MM.1S (cell line): ENCODE measurements at regions not wholly inside any gene's neighbourhood (a gene's known extent, or its start where the extent isn't known, plus 50 kb on each side); places are given as distances from the start of the nearest gene placed in this dataset.

Source experiments
- DNase-seq: peaks from one replicate; pipeline ENCODE4 v3.0.0-alpha.2; 2015
- H2AFZ ChIP-seq: fragments of 300-600 bp; sonication (generic); 2 replicates; pipeline ENCODE4 v1.6.0; 2016; ENCODE audit warnings: antibody characterized with exemption, low read length
- H3F3A ChIP-seq: fragments of 300-600 bp; sonication (generic); 2 replicates; pipeline ENCODE4 v1.6.1; 2016; ENCODE audit warnings: mild to moderate bottlenecking, antibody characterized with exemption, low read length, moderate library complexity, mixed read lengths; ENCODE audit not compliant: insufficient read depth
- H3K27ac ChIP-seq: fragments of 300-600 bp; sonication (generic); 2 replicates; pipeline ENCODE4 v1.5.1; 2016; ENCODE audit warnings: mild to moderate bottlenecking, low read length
- H3K27me3 ChIP-seq: fragments of 300-600 bp; sonication (generic); replicated peaks from 2 replicates; pipeline ENCODE4 v1.6.0; 2016; ENCODE audit warnings: low read length; ENCODE audit not compliant: insufficient read depth
- H3K36me3 ChIP-seq: fragments of 300-600 bp; sonication (generic); replicated peaks from 2 replicates; pipeline ENCODE4 v1.6.1; 2016; ENCODE audit warnings: mild to moderate bottlenecking, low read length, mixed read lengths; ENCODE audit not compliant: insufficient read depth
- H3K4me1 ChIP-seq: fragments of 300-600 bp; sonication (generic); 2 replicates; pipeline ENCODE4 v1.6.1; 2016; ENCODE audit warnings: low read length, mixed read lengths
- H3K4me2 ChIP-seq: fragments of 300-600 bp; sonication (generic); 2 replicates; pipeline ENCODE4 v1.6.0; 2016; ENCODE audit warnings: low read depth, low read length
- H3K4me3 ChIP-seq: fragments of 300-600 bp; sonication (generic); 2 replicates; pipeline ENCODE4 v1.5.1; 2016; ENCODE audit warnings: low read length, mixed read lengths
- H3K79me2 ChIP-seq: fragments of 300-600 bp; sonication (generic); 2 replicates; pipeline ENCODE4 v1.6.1; 2016; ENCODE audit warnings: mixed run types, low read length, mixed read lengths
- H3K9ac ChIP-seq: fragments of 300-600 bp; sonication (generic); 2 replicates; pipeline ENCODE4 v1.6.1; 2016; ENCODE audit warnings: low read length, mixed read lengths
- H3K9me2 ChIP-seq: fragments of 300-600 bp; sonication (generic); replicated peaks from 2 replicates; pipeline ENCODE4 v1.6.1; 2016; ENCODE audit warnings: mild to moderate bottlenecking, low read length, mixed read lengths; ENCODE audit not compliant: insufficient read depth
- H3K9me3 ChIP-seq: fragments of 300-600 bp; sonication (generic); replicated peaks from 2 replicates; pipeline ENCODE4 v1.6.1; 2016; ENCODE audit warnings: mild to moderate bottlenecking, low read length, mixed read lengths; ENCODE audit not compliant: insufficient read depth
- H4K20me1 ChIP-seq: fragments of 300-600 bp; sonication (generic); 2 replicates; pipeline ENCODE4 v1.6.1; 2016; ENCODE audit warnings: mild to moderate bottlenecking, low read length, moderate library complexity, mixed read lengths; ENCODE audit not compliant: insufficient read depth
- EZH2 ChIP-seq: fragments of 300-600 bp; sonication (generic); optimal IDR thresholded peaks from 2 replicates; pipeline ENCODE3; 2017; ENCODE audit warnings: low read depth, mild to moderate bottlenecking, antibody characterized with exemption, low read length, mixed read lengths
- EZH2phosphoT487 ChIP-seq: fragments of 300-600 bp; sonication (generic); IDR thresholded peaks from 2 replicates; pipeline ENCODE4 v1.6.1; 2018; ENCODE audit warnings: antibody characterized with exemption, low read length
- TF ChIP-seq, protein P1 (sequence below): fragments of 300-600 bp; sonication (generic); IDR thresholded peaks from 2 replicates; pipeline ENCODE4 v1.5.1; 2016; ENCODE audit warnings: antibody characterized with exemption, low read length, mixed read lengths

DNA sequence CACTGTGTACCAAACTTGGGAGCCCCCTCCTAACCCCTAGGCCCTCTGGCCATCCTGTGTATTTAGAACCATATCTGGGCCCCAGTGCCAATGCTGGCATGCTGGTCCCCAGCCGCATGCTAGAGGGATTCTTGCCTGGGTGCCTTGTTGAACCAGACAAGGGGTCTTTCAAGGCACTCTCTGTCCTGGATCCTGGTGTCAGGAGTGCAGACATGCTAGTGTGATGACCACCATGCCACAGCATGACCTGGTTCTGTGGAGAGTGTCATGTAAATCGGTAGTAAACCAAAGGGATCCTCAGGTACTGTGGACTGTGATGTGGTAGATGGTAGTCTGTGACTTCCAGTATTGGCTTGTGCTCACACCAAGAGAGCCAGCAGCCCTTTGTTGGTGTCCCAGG lies 222.2 kb upstream of the PODXL start:
- TF ChIP-seq, protein P1, sequence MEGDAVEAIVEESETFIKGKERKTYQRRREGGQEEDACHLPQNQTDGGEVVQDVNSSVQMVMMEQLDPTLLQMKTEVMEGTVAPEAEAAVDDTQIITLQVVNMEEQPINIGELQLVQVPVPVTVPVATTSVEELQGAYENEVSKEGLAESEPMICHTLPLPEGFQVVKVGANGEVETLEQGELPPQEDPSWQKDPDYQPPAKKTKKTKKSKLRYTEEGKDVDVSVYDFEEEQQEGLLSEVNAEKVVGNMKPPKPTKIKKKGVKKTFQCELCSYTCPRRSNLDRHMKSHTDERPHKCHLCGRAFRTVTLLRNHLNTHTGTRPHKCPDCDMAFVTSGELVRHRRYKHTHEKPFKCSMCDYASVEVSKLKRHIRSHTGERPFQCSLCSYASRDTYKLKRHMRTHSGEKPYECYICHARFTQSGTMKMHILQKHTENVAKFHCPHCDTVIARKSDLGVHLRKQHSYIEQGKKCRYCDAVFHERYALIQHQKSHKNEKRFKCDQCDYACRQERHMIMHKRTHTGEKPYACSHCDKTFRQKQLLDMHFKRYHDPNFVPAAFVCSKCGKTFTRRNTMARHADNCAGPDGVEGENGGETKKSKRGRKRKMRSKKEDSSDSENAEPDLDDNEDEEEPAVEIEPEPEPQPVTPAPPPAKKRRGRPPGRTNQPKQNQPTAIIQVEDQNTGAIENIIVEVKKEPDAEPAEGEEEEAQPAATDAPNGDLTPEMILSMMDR, result no peak
- TF ChIP-seq EZH2 (no peak), EZH2phosphoT487 (no peak)
- DNase-seq, result no peak
- no peaks in the 10 kb centered on the region for H3K4me1 ChIP-seq
- no peaks in the 10 kb centered on the region for H3F3A ChIP-seq
- no peaks in the 10 kb centered on the region for H3K9me2 ChIP-seq
- H3K79me2 ChIP-seq, result no peaks in the 10 kb centered on the region
- no peaks in the 10 kb centered on the region for H3K9me3 ChIP-seq
- H3K27ac ChIP-seq, result no peak overlapping the region
- no peak overlapping the region for H3K4me3 ChIP-seq
- H3K4me2 ChIP-seq, result no peak overlapping the region
- H4K20me1 ChIP-seq, result no peaks in the 10 kb centered on the region
- H2AFZ ChIP-seq, result no peak overlapping the region
- H3K27me3 ChIP-seq, result no peaks in the 10 kb centered on the region
- no peaks in the 10 kb centered on the region for H3K36me3 ChIP-seq
- no peak overlapping the region for H3K9ac ChIP-seq

DNA sequence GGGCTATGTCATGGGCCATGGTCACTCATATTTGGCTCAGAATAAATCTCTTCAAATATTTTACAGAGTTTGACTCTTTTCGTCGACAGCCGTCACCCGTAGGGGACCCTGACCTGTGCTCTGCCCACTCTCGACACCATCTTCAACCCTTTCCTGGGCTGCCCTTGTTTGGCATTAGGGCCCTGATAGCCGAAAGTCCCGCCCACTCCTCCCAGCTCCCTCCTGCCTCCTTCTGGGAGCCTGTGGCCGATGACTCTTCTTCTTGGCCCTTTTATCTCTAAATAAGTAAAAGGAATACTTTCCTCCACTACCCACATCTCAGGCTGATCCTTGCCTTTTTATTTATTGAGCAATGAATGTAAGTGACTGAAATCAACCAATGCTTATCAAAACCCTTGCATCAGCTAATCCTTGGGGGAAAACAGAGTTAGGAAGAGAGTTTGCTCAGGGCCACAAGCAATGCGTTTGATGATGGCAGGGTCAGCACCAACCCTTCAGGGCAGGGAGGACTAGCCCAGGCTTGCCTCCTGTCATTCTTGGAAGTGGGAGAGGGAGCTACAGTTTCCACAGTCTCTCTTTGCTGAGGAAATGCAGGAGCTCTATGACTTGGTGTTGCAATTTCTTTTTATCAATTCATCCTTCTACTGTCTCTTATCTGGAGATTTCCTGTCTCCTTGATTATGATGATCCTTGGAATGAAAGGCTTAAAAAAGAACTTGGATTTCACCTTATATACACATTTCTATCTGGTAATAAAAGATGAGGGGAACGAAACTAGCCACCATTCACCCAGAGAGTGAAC lies 218.2 kb upstream of the PODXL start:
- Histone ChIP-seq H3K36me3 (no peaks in the 10 kb centered on the region), H3K4me3 (no peak overlapping the region), H3K9me3 (no peaks in the 10 kb centered on the region), H3K9me2 (no peaks in the 10 kb centered on the region), H4K20me1 (no peaks in the 10 kb centered on the region), H3K27ac (no peak overlapping the region), H3K79me2 (no peaks in the 10 kb centered on the region), H3K4me2 (no peak overlapping the region), H3K9ac (no peak overlapping the region), H3K27me3 (no peaks in the 10 kb centered on the region), H3F3A (no peaks in the 10 kb centered on the region), H3K4me1 (no peaks in the 10 kb centered on the region), H2AFZ (no peak overlapping the region)
- no peak for DNase-seq
- TF ChIP-seq, protein P1, result no peak
- TF ChIP-seq EZH2 (no peak), EZH2phosphoT487 (no peak)

DNA sequence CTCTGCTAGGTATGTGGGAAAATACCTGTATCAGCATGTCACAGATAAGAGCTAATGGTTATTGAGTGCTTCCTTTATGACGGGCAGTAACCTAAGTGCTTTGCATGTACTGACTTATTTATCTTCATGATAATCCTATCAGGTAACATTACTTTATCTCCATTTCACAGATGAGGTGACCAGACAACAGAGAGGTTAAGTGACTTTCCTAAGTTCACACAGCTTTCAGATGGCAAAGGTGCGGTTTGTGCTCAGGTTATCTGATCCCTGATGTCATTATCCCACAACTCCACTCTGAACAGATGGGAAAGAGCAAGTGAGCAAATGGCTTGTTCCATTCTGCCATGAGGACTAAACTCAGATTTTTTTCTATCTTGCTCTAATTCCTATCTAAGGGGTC lies 217.0 kb upstream of the PODXL start:
- TF ChIP-seq EZH2 (no peak), EZH2phosphoT487 (no peak)
- TF ChIP-seq, protein P1, result no peak
- H3K36me3 ChIP-seq, result no peaks in the 10 kb centered on the region
- no peak overlapping the region for H3K27ac ChIP-seq
- H3K4me1 ChIP-seq, result no peaks in the 10 kb centered on the region
- H3K4me2 ChIP-seq, result no peak overlapping the region
- H3K9me2 ChIP-seq, result no peaks in the 10 kb centered on the region
- no peaks in the 10 kb centered on the region for H3K9me3 ChIP-seq
- H2AFZ ChIP-seq, result no peak overlapping the region
- no peaks in the 10 kb centered on the region for H3K27me3 ChIP-seq
- DNase-seq, result no peak
- H3K79me2 ChIP-seq, result no peaks in the 10 kb centered on the region
- H3K9ac ChIP-seq, result no peak overlapping the region
- H3K4me3 ChIP-seq, result no peak overlapping the region
- no peaks in the 10 kb centered on the region for H3F3A ChIP-seq
- H4K20me1 ChIP-seq, result no peaks in the 10 kb centered on the region
